ENCODE measurements at regions not wholly inside any gene's neighbourhood (a gene's known extent, or its start where the extent isn't known, plus 50 kb on each side); places are given as distances from the start of the nearest gene placed in this dataset.
"Not testable (repeated sequence)": the region's sequence is repeated elsewhere in the genome, so short reads cannot be mapped to it uniquely, and the experiment has no call there.

DNA sequence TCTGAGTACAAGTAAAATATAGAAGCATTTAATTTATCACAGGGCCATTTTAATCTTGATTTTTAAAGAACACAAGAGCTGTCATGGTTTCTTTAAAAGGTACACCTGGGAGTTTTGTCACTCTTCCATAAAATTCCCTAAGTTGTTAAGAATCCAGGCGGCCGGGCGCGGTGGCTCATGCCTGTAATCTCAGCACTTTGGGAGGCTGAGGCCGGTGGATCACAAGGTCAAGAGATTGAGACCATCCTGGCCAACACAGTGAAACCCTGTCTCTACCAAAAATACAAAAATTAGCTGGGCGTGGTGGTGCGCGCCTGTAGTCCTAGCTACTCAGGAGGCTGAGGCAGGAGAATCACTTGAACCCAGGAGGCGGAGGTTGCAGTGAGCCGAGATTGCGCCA lies 278.3 kb downstream of the PCDH17 start:
- DNase-seq (ENCODE audit: low spot score), result not testable (repeated sequence)

DNA sequence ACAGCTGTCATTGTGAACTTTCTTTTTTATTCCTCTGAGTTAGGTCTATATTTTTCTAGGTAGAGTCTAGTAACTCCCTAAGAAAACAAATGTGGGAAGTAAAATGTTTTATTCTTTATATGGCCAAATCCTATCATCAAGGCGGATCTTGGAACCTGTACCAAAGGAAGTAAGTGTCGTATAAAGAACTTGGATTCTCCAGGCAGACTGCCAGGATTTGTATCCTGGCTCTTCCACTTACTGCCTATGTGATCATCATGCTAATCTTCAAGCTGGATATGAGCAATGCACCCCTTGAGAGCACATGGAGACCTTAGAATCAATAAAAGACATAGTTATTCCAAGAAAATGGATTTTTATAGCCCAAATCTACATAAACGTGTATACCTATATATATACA lies 286.5 kb downstream of the PCDH17 start:
- DNase-seq (ENCODE audit: low spot score), result no peak

DNA sequence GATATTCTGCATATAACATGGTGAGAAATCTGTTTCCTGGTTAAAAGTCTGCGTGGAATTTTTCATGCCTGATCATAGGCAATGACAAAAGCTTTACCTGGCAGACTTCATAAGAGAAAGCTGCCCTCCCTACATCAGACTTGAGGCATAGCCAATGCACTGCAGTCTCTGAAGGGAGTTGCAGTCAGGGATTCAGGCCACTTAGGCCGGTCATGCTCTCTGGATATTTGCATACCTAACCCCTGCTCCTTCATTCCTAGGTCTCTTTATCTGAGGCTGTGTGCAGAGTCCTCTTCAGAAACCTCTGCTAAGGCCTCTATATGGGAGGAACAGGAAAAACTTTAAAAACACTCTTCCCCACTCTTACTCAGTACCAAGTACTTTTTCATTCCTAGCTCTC lies 287.4 kb downstream of the PCDH17 start:
- no peak for DNase-seq (ENCODE audit: low spot score)

DNA sequence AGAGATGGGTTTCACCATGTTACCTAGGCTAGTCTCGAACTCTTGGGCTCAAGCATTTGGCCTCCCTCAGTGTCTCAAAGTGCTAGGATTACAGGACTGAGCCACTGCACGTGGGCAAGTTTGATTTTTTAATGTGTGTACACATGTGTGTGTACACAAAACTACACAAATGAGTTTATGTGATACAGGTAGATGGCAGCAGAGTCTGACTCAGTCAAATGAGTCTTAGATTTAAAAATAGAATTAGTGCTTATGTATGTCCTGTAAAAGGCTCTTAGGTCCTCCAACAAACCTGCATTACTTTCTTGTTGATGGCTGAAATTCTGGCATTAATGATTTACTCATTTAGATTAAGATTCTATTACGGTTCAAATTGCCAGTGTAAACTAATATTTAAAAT lies 293.7 kb downstream of the PCDH17 start:
- DNase-seq (ENCODE audit: low spot score), result no peak

DNA sequence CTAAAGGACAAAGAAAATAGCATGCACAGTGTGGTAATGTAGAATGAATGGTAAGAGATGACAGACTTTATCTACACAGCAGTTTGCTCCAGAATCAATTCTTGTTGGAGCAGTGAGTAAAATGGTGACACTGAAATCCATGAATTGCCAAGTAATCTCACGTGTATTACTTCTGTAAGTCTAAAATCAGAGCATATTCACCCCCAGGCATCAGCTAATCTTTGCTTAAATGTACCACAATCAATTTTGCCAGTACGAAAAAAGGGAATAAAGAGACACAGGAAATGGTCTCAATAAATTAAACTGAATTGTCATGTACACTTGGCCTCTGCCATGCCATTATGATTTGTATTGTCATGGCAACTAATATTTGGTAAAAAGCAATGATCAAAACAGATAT lies 294.2 kb downstream of the PCDH17 start:
- no peak for DNase-seq (ENCODE audit: low spot score)

DNA sequence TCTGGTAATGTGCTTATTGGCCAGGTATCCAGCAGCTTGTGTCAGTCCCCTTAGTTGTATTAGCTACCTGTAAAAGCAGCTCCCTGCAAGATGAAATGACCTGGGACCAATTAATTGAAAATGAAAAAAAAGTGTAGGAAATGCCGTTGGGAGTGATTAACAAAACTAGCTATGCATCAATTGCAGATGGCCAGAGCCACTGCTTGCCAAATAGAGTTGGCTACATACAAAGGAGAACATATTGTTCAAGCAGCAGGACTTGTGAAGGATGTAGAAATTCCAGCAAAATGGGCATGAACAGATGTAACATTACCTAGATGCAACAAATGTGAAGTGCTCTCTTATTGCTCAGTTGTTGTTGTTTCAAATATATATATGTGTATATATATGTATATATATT lies 300.5 kb downstream of the PCDH17 start:
- no peak for DNase-seq (ENCODE audit: low spot score)

DNA sequence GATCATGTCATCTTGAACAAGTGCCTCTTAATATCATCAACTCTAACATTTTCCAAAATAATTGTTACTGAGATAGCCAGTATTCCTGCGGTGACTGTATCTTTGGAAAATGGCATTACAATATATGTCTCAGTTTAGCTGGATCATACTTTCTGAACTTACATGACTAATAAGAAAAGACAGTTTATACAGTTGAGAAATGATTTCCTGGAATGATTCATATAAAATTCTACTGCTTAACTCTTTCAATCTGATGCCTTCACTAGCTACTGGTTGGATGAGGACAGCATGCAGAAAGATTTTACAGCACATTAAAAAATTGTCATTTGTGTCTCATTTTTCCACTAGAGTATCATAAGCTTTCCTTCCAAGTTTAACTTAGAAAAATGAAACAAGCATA lies 302.1 kb downstream of the PCDH17 start:
- no peak for DNase-seq (ENCODE audit: low spot score)

DNA sequence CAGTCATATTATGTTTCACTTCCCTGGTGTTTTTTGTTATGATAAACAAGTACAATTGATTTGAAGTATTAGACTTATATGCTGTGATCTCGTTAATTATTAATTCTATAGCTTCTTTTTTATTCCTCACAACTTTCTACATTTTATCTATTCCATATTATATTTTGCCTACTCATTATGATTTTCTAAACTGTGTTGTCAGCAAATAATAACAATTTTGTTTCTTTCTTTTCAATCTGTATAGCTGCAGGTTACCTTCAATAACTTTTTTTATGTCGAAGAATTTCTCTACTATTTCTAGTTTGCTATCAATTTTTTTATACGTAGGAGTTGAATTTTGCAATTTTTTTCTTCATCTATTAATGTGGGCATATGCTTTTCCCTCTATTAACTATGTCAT lies 304.4 kb downstream of the PCDH17 start:
- DNase-seq (ENCODE audit: low spot score), result no peak

DNA sequence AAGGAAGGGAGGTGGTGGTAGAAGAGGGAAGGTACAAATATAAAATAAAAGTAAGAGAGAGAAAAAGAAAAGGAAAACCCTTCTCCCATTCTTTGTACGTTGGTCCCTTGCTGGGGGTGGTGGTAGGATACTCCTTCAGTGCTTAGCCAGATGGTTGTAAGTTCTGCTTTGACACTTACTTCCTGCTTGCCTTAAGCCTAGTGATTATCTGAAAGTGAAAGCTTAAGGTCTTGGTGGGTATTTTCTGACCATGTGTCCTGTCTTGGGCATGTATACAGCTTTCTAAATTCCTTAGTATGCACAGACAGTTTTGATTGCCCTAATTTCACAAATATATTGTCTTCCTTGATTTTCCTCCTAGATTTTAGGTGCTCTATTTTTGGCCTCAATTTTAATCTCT lies 314.8 kb downstream of the PCDH17 start:
- peak; percentile 21 for DNase-seq (ENCODE audit: low spot score)

DNA sequence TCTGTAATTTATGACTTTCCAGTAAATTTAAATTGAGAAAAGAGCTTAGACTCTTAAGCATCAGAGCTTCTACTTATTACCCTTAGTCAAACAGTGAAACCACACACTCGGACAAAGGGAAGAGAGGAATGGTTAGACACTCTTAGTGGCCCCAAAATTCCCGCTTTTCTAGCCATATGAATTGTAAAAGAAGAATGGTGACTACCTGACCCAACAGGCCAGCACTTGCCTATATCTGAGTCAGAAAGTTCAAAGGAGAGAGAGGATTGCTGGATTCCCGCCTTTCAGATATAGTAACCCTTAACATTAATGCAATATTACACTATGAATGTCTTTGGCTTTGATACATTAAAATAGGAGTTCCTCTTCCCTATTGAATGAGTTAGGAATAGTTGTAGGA lies 317.3 kb downstream of the PCDH17 start:
- no peak for DNase-seq (ENCODE audit: low spot score)

DNA sequence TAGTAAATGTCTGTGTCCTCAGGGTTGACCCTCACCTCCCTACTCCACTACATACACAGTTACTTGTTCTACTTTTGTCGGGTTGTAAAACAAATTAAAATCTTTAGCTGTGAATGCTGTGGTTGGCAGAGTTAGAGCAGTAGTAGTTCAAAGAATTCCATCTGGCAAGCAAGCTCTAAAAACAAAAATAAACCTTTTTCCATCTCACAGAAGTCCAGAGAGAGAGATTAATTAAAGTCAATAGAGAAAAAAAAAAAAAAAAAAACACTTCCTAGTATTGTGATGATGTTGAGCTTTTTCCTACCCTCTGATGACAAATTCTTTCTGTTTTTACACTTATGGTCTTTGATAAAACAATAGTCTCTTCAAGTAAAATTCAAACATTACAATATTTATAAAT lies 338.4 kb downstream of the PCDH17 start:
- DNase-seq (ENCODE audit: low spot score), result no peak

DNA sequence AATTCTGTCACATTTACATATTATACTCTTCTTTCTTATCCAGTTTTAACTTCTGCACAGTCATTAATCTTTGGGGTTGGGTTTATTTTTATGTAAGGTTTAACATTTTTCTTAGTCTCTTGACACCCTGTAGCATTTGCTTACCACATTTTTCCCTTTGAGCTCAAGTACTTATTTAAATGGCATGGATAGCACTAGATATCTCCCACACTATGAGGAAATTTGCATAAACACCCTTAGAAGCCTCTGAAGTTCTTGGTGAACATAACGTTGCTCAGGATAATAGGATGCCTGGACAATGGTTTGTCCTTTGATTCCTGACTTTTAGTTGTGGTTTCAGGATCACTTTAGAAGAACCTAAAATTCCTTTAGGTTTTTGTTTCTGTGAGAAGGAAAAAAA lies 338.9 kb downstream of the PCDH17 start:
- no peak for DNase-seq (ENCODE audit: low spot score)

DNA sequence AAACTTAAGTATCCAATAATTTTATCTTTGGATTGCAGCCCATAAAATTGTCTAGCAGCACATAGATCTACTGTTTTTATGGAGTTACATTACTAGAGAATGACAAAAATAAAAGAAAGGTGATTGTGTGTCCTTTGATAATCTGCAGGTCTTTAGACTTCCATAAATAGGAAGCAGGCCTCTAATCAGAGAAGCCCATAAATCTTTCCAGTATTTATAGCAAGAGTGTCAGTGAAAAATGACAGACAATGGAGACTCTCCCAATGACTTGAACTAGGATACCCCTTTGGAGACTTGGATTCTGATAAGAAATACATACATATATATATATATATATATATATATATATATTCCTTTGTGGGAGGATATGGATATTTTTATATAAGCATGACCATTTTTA lies 351.2 kb downstream of the PCDH17 start:
- DNase-seq (ENCODE audit: low spot score), result no peak

DNA sequence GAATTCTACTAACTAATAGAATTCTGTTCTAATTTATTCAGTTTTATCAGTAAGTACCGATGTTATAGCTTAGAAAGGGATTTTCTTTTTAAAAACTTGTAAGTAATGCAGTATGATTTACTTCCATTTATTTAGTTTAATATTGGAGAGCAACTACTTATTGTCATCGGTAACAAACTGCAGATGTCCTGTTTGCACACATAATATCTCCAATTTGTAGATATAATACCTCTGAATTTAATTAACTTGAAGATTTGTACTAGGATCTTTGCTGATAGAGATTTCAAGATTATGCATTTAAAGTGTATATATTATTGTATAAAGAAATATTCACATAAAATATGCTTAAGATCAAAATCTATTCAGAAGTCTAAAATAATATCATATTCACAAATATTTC lies 356.7 kb downstream of the PCDH17 start:
- no peak for DNase-seq (ENCODE audit: low spot score)

DNA sequence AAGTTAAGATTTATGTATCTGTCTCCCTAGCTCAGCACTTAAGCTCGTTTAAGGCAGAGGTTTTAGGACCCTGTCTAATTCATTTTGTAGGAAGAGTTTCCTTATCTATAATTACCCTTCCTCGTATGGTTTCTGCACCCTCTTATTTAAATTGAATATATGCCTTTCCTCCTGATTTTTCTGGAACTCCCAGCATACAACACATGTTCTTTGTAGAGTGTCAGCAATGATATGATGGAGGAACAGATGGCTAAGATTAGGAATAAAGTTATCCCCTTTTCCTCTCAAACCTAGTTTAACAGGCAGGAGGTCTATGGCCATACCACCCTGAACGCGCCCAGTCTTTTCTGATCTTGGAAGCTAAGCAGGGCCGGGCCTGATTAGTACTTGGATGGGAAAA lies 359.5 kb downstream of the PCDH17 start:
- DNase-seq (ENCODE audit: low spot score), result no peak

DNA sequence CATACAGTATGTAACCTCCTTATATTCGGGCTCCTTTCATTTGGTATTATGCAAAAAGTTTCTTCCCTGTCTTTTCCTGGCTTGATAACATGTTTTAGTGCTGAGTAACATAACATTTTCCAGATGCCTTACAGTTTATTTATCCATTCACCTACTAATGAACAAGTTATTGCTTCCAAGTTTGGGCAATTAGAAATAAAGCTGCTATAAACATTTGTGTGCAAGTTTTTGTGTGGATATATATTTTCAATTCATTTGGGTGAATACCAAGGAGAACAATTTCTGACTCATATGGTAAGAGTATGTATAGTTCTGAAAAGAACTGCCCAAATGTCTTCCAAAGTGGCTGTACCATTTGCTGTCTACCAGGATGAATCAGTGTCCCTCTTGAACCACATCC lies 360.9 kb downstream of the PCDH17 start:
- DNase-seq (ENCODE audit: low spot score), result no peak

DNA sequence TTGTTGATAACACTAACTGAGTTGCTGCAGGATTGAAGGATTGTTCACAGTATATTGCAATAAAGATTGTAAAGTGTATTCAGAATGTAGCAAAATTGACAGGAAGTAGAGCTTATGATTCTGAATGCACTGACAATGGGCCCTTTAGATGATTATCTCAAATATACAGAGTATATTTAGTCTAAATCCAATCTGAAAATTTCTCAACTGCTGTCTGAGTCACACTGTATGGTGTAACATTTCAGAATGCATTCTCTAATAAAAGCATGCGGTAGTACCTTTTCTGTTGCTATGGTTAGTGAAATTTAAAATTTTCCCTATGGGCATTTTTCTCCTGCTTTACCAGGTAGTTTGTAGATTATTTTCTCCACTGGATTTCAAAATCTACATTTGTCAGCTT lies 365.2 kb downstream of the PCDH17 start:
- no peak for DNase-seq (ENCODE audit: low spot score)

DNA sequence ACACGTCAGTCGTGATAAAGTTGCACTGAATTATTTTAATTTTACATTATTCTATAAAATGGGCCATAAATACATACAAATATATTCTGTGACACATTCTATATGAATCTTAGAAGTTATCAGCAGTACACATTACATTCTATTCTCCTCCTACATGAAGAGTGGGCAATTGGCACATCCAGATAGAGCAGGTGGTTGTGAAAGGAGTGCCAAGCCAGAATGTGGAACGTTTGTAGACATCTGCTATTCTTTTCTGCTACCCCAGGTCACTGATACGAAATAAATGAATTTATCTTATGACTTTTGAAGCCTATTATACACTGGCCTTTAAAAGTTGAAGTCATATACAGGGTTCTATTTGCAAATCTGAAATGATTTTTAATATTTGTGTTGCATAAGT lies 373.2 kb downstream of the PCDH17 start:
- no peak for DNase-seq (ENCODE audit: low spot score)

DNA sequence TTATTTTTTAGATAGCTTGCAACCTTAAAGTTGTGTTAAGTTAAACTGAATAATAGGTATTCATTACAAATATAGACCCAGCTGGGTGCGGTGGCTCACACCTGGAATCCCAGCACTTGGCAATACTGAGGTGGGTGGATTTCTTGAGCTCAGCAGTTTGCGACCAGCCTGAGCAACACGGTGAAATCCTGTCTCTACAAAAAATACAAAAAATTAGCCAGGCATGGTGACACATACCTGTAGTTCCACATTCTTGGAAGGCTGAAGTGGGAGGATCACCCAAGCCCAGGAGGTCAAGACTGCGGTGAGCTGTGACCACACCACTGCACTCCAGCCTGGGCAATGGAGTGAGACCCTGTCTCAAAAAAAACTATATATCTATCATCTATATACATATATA lies 386.5 kb downstream of the PCDH17 start:
- no peak for DNase-seq (ENCODE audit: low spot score)

DNA sequence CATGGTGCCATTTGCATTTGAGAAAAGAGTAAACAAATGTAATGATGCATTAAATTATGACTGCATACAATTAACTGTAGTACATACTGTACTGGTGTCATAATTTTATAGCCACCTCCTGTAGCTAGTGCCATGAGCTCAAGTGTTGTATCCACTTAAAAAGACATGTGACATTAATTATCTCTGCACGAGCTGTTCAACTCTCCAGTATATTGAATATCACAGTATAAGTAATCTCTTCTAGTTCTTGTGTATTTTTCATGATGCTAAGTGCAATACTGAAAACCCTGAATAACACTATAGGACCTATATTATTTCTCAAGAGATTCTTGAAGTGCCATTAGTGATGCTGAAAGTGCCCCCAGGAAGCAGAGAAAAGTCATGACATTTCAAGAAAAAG lies 387.3 kb downstream of the PCDH17 start:
- DNase-seq (ENCODE audit: low spot score), result no peak

DNA sequence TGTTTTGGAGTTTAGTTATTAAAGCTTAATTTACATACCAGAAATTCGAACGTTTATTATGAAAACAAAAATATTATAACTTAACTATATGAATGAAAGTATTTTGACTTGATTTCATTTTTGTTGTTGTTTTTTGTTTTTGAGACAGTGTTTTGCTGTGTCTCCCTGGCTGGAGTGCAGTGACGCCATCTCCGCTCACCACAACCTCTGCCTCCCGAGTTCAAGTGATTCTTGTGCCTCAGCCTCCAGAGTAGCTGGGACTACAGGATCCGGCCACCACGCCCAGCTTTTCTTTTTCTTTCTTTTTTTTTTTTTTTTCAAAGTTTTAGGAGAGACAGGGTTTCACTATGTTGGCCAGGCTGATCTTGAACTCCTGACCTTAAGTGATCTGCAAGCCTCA lies 392.6 kb downstream of the PCDH17 start:
- no peak for DNase-seq (ENCODE audit: low spot score)

DNA sequence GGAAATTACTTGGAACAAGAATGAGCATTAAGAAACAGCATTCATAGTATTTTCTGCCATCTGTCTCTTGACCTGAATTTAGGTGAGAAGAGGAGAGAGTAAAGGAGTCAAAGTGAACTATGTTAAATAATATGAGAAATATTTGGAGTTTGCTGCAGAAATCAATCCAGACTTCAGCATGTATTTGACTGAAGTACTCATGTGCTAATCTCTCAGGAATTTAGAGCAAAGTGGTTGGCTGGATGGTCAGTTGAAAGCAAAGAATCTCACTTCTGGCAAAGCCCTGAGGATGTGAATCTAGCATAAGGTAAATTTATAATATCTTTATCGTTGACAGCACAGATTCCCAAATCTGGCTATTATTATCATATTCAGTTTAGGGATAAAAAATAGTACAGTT lies 394.3 kb downstream of the PCDH17 start:
- DNase-seq (ENCODE audit: low spot score), result no peak

DNA sequence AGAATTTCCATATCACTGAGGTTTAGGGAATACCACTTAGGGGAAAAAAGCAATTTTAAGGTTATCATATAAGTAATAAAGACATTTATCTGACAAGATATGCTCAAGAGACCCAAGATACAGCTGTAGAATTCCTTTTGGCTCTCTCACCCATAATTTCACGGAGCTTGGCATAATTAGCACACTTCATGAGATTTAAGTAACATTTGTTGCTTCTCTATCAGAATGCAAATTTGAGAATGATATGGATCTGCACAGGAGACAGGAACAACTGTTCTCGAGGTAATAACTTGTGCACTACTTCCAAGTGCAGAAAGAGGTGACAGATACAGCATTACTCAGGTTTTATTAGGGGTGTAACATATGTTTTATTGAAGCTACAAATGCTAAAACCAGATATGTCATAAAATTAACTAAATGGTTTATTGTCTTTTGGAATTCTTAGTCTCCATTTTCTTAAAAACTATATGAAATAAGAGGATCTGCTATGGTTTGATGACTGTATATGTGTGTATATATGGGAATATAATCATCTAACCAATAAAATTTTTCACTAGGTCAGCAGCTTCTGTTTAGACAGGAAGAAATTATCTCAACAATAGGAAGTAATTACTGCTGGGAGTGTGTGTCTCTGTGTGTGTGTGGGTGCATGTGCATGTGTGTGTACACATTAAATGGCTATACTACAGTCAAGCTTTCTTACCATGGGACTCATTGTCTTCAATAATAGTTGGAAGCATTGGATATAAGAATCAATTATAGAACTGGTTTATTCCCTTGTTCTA lies 401.3 kb downstream of the PCDH17 start:
- DNase-seq (ENCODE audit: low spot score), result no peak

DNA sequence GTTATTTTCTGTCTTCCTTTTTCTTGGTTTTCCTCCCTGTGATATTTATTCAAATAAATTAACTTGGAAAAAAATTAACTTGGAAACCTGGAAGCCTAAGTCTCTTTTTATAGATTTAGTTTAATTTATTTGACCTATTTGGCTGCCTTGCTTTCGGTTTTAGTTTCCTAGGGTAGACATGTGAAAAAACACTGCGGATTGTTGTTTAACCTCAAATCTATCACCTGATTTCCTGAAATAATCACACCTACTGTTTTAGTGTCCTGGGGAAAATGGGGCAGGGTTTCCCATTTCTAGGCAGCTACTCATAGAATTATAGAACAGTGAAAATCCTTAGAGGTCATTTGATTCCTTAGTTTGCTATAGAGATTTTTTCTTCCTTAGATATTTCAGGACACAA lies 412.4 kb downstream of the PCDH17 start:
- DNase-seq (ENCODE audit: low spot score), result no peak

DNA sequence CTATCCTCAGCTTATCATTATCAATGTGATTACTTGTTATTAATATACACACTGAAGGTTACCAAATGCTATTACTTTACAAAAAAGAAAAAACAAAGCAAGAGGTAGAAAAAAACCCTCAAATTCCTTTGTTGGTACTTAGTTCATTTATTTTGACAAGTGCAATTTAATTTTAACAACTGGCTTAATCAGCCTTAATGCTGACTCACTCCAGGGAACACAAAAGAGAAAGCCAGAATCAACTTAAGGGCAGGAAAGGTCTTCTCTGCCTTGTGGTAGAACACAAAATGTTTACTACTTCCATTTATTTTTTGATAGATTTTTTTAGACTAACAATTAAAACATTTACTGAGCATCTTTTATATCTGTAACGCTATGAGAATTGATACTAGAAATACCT lies 417.1 kb downstream of the PCDH17 start:
- no peak for DNase-seq (ENCODE audit: low spot score)
